GM06990 (cell line): ENCODE measurements at regions not wholly inside any gene's neighbourhood (a gene's known extent, or its start where the extent isn't known, plus 50 kb on each side); places are given as distances from the start of the nearest gene placed in this dataset.

Experiments used
- DNase-seq: peaks from one replicate; pipeline ENCODE4 v3.0.0-alpha.2; 2011; ENCODE audit not compliant: insufficient read length; ENCODE audit errors: extremely low read depth
- H3K27me3 ChIP-seq: replicated peaks from 2 replicates; pipeline ENCODE4 v1.6.0; 2011; ENCODE audit warnings: low read length; ENCODE audit not compliant: control insufficient read depth, insufficient read depth
- H3K36me3 ChIP-seq: 2 replicates; pipeline ENCODE4 v1.5.1; 2011; ENCODE audit warnings: low read length; ENCODE audit not compliant: control insufficient read depth, insufficient read depth
- H3K4me3 ChIP-seq: replicated peaks from 2 replicates; pipeline ENCODE4 v1.5.1; 2011; ENCODE audit warnings: low read depth, mild to moderate bottlenecking, control low read depth, low read length
- TF ChIP-seq, protein P1 (sequence below): IDR thresholded peaks from 2 replicates; pipeline ENCODE4 v1.5.1; 2011; ENCODE audit warnings: low read length, control low read depth, mild to moderate bottlenecking, inconsistent platforms; ENCODE audit not compliant: insufficient read depth, poor library complexity, severe bottlenecking

DNA sequence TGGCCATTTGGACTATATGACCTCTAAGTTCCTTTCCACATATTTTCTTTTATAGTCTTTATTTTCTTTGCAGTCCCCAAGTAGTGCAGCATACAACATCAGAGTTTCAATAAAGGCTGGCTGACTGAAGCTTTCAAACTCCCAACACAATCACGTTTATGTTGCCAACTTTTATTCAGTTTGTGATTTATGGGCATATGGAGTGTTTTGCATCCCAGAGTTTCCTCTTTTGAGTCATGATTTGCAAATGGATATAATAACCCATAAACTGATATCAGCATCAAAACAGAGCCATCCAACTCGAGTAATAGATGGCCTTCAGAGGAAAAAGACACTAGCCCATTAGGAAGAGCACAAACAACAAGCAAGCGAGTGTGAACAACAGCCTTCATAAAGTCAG is 414.0 kb downstream of the ELAVL2 start:
- no peaks in the 10 kb centered on the region for H3K36me3 ChIP-seq
- no peak overlapping the region for H3K4me3 ChIP-seq
- TF ChIP-seq, protein P1, sequence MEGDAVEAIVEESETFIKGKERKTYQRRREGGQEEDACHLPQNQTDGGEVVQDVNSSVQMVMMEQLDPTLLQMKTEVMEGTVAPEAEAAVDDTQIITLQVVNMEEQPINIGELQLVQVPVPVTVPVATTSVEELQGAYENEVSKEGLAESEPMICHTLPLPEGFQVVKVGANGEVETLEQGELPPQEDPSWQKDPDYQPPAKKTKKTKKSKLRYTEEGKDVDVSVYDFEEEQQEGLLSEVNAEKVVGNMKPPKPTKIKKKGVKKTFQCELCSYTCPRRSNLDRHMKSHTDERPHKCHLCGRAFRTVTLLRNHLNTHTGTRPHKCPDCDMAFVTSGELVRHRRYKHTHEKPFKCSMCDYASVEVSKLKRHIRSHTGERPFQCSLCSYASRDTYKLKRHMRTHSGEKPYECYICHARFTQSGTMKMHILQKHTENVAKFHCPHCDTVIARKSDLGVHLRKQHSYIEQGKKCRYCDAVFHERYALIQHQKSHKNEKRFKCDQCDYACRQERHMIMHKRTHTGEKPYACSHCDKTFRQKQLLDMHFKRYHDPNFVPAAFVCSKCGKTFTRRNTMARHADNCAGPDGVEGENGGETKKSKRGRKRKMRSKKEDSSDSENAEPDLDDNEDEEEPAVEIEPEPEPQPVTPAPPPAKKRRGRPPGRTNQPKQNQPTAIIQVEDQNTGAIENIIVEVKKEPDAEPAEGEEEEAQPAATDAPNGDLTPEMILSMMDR: no peak
- H3K27me3 ChIP-seq: no peaks in the 10 kb centered on the region
- DNase-seq: no peak

DNA sequence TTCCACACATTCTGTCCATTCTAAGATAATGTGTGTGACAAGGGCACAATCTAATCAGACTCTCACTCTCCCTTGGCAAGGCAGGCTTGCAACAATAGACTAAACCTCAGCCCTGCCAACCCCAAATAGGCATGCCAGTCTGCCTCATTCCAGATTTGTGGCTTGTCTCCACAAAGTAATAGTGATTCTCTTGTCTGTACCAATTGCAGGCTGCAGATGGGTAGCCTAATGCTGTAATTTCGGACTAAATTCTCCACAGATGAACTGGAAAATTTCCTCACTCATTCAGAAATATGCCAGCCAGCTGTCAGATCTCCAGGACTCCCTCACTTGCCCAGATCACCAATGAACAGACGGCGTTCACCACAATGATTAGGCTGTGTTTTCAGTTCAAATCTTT is 413.6 kb downstream of the ELAVL2 start:
- H3K36me3 ChIP-seq: no peaks in the 10 kb centered on the region
- TF ChIP-seq, protein P1: no peak
- H3K27me3 ChIP-seq: no peaks in the 10 kb centered on the region
- no peak for DNase-seq
- H3K4me3 ChIP-seq: no peak overlapping the region

DNA sequence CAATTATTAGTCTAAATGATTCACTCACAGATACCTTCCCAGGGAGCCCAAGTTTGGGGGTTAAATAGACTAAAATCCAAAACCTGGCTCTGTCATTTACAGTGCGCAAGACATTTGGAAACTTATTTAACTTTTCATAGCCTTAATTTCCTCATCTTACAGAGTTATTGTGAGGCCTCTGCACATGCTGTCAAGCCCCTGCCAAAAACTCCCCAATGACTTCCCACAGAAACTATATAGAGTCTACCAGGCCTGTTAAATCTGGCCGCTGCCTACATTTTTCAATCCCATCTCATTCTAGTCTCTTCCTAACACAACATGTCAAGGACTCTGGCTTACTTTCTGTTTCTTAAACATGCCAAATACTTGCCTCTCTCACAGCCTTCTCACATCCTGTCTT is 412.5 kb downstream of the ELAVL2 start:
- no peak for DNase-seq
- H3K36me3 ChIP-seq: no peaks in the 10 kb centered on the region
- TF ChIP-seq, protein P1: no peak
- H3K27me3 ChIP-seq: no peaks in the 10 kb centered on the region
- H3K4me3 ChIP-seq: no peak overlapping the region

DNA sequence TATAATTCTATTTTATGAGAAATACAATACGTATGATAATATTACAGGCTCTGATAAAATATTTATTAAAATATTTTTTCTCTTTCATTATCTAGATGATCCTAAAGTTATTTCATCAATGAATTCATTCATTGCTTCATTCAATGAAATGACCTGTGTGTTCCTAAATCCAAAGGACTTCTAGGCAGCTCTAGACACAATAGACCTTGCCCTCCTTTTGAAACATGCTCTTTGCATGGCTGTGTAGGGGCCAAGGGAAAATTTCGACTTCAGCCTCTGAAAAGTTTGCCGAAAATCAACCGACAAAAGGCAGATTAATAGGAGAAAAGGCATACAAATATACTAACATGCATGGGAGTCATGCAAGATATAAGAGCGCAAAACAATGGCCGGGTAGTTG is 402.0 kb downstream of the ELAVL2 start:
- no peaks in the 10 kb centered on the region for H3K27me3 ChIP-seq
- DNase-seq: no peak
- TF ChIP-seq, protein P1: no peak

DNA sequence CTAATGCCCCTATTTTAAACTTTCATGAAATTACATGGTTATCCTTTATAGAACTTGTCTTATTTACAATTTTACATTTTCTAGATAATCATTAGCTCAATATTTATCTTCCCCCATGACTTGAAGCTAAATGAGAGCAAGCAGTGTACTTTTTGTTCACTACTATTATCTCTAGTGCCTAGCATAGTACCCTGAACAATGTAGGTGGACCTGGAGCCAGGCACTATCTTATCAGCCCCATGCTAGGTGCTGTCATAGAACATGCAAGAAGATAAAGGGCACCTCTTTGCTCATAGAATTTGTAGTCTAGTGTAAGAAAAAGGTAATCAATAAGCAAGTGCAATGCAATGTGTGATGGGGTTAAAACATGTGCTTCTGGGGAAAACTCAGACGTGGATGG is 399.9 kb downstream of the ELAVL2 start:
- TF ChIP-seq, protein P1: no peak
- no peak for DNase-seq
- H3K4me3 ChIP-seq: no peak overlapping the region
- no peaks in the 10 kb centered on the region for H3K36me3 ChIP-seq
- no peaks in the 10 kb centered on the region for H3K27me3 ChIP-seq

More for the DNA sequence above, 402.0 kb downstream of the ELAVL2 start:
- Histone ChIP-seq H3K36me3 (no peaks in the 10 kb centered on the region), H3K4me3 (no peak overlapping the region)

DNA sequence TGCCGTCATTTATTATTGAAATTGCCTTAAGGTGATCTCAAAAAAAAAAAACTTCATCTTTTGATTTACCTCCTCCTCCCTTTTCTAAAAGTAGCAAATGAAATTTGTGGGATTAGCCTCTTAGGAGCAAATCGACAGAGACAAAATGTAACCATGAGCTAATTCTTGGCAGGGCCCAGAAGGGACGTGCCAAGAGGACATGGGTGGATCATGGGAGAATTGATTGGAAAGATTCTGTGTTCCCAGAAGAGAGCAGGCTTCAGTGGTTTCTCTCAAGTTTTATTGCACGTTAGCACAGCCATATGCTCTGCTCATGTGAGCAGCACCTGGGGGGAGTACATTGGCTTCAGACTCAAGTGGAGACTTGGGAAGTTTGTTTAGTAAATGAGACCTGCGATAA is 394.6 kb downstream of the ELAVL2 start:
- no peak overlapping the region for H3K4me3 ChIP-seq
- no peak for DNase-seq
- no peaks in the 10 kb centered on the region for H3K36me3 ChIP-seq
- TF ChIP-seq, protein P1: no peak
- H3K27me3 ChIP-seq: no peaks in the 10 kb centered on the region
